GM18520 (cell line): ENCODE measurements at regions not wholly inside any gene's neighbourhood (a gene's known extent, or its start where the extent isn't known, plus 50 kb on each side); places are given as distances from the start of the nearest gene placed in this dataset.
"Not testable (repeated sequence)": the region's sequence is repeated elsewhere in the genome, so short reads cannot be mapped to it uniquely, and the experiment has no call there.

Experiments
- ATAC-seq: cut with Tn5 transposase; IDR thresholded peaks from one replicate; pipeline ENCODE4 v1.9.1; 2021; ENCODE audit not compliant: unreplicated experiment

GRCh38 chr13:107928762-107929161 lies 286.6 kb downstream of the LIG4 start:
- no peak for ATAC-seq

GRCh38 chr13:107927557-107927956 lies 287.8 kb downstream of the LIG4 start:
- no peak for ATAC-seq

GRCh38 chr13:107926515-107926914 lies 288.8 kb downstream of the LIG4 start:
- not testable (repeated sequence) for ATAC-seq

GRCh38 chr13:107916902-107917301 lies 298.4 kb downstream of the LIG4 start:
- ATAC-seq, result not testable (repeated sequence)

- ATAC-seq, result no peak
Measured at GRCh38 chr13:107912745-107913144, 302.6 kb downstream of the LIG4 start.

- ATAC-seq, result no peak
Measured at GRCh38 chr13:107907065-107907805, 308.1 kb downstream of the LIG4 start.

- ATAC-seq, result no peak
Measured at GRCh38 chr13:107906131-107906530, 309.2 kb downstream of the LIG4 start.

GRCh38 chr13:107901996-107902562 lies 313.3 kb downstream of the LIG4 start:
- no peak for ATAC-seq

GRCh38 chr13:107901230-107901629 lies 314.1 kb downstream of the LIG4 start:
- no peak for ATAC-seq

GRCh38 chr13:107900775-107901174 lies 314.6 kb downstream of the LIG4 start:
- no peak for ATAC-seq

- no peak for ATAC-seq
Measured at GRCh38 chr13:107886118-107886517, 329.2 kb downstream of the LIG4 start.

- ATAC-seq, result no peak
Measured at GRCh38 chr13:107884564-107884963, 330.8 kb downstream of the LIG4 start.

- ATAC-seq, result no peak
Measured at GRCh38 chr13:107883561-107884175, 331.7 kb downstream of the LIG4 start.

GRCh38 chr13:107882708-107883560 lies 332.4 kb downstream of the LIG4 start:
- no peak for ATAC-seq

GRCh38 chr13:107881362-107881761 lies 334.0 kb downstream of the LIG4 start:
- ATAC-seq, result no peak

GRCh38 chr13:107874456-107874855 lies 340.9 kb downstream of the LIG4 start:
- ATAC-seq, result no peak

- no peak for ATAC-seq
Measured at GRCh38 chr13:107873926-107874325, 341.4 kb downstream of the LIG4 start.

- ATAC-seq, result no peak
Measured at GRCh38 chr13:107870400-107870799, 344.9 kb downstream of the LIG4 start.

GRCh38 chr13:107867701-107868661 lies 347.4 kb downstream of the LIG4 start:
- no peak for ATAC-seq

GRCh38 chr13:107866941-107867623 lies 348.3 kb downstream of the LIG4 start:
- ATAC-seq, result no peak
